K562 (cell line): ENCODE measurements at regions not wholly inside any gene's neighbourhood (a gene's known extent, or its start where the extent isn't known, plus 50 kb on each side); places are given as distances from the start of the nearest gene placed in this dataset.

Experiments used
- ATAC-seq: fragments of 200-7000 bp; cut with Tn5 transposase; 3 replicates; pipeline ENCODE4 v1.9.1; 2020; ENCODE audit warnings: moderate library complexity
- BruUV-seq: library from RNA; stranded (reverse); fragments of 400-500 nt; replicated peaks from 2 replicates; lab custom pipeline; 2021; lab: Mats Ljungman, UMichigan
- CTCF ChIA-PET: fragments of 300-600 bp; formaldehyde crosslinking; extraction: SDS; loops from one replicate; lab custom pipeline; 2021; ENCODE audit warnings: low intra/inter-chr PET ratio; lab: Yijun Ruan, JAX
- POLR2A ChIA-PET: fragments of 300-600, 350-650 bp; sonication (Branson Sonifier 250); formaldehyde crosslinking; extraction: SDS; loops from one replicate; lab custom pipeline; 2021; ENCODE audit warnings: antibody characterized with exemption, inconsistent platforms; lab: Yijun Ruan, JAX
- DNase-seq, 4 experiments: peaks; one replicate each; pipeline versions ENCODE4 v3.0.0 to v3.0.0-alpha.2; 2011 to 2018; ENCODE audit warnings: low spot score in 3 of 4, mixed read lengths in 3 of 4; ENCODE audit errors: extremely low read depth in 1 of 4
- FAIRE-seq: peaks from 2 replicates; lab custom pipeline; 2011; peaks lifted over from hg19 to GRCh38; lab: Jason Lieb, UNC
- H2AFZ ChIP-seq: 2 replicates; pipeline ENCODE4 v1.6.0; 2011; ENCODE audit warnings: low read depth, low read length, control low read depth, inconsistent platforms
- H3K27ac ChIP-seq: fragments of 200-600 bp; 3 replicates; pipeline ENCODE4 v1.8.0; 2011; ENCODE audit warnings: low read depth, mild to moderate bottlenecking, control low read depth, inconsistent platforms, low read length, moderate library complexity, mixed read lengths; ENCODE audit errors: extremely low read depth
- H3K27me3 ChIP-seq, 2 experiments: fragments of 300-600 bp in 1 of 2; 2 replicates in 1 of 2; 3 replicates in 1 of 2; pipeline versions ENCODE4 v1.6.0 to v1.8.0; 2011; ENCODE audit warnings: inconsistent platforms in 2 of 2, low read length in 2 of 2, mild to moderate bottlenecking in 1 of 2, mixed read lengths in 1 of 2, moderate library complexity in 1 of 2; ENCODE audit not compliant: control insufficient read depth in 2 of 2, insufficient read depth in 2 of 2
- H3K36me3 ChIP-seq: fragments of 300-600 bp; 3 replicates; pipeline ENCODE4 v1.8.0; 2011; ENCODE audit warnings: mild to moderate bottlenecking, low read length, inconsistent platforms; ENCODE audit not compliant: control insufficient read depth, insufficient read depth
- H3K4me1 ChIP-seq, 2 experiments: fragments of 200-600 bp in 1 of 2; replicated peaks in 1 of 2; 2 replicates in 1 of 2; 3 replicates in 1 of 2; pipeline versions ENCODE4 v1.5.1 to v1.8.0; 2011; ENCODE audit warnings: inconsistent platforms in 2 of 2, low read length in 2 of 2, mild to moderate bottlenecking in 1 of 2, mixed read lengths in 1 of 2, moderate library complexity in 1 of 2; ENCODE audit not compliant: control insufficient read depth in 2 of 2, insufficient read depth in 2 of 2
- H3K4me2 ChIP-seq: 2 replicates; pipeline ENCODE4 v1.6.1; 2011; ENCODE audit warnings: low read length, control low read depth, inconsistent platforms, mixed read lengths; ENCODE audit not compliant: insufficient read depth
- H3K4me3 ChIP-seq: fragments of 200-600 bp; sonication (generic), shearing (Covaris generic); 2 replicates; pipeline ENCODE4 v1.5.1; 2016; ENCODE audit warnings: control low read depth, inconsistent platforms
- H3K79me2 ChIP-seq: fragments of 200-600 bp; 3 replicates; pipeline ENCODE4 v1.8.0; 2011; ENCODE audit warnings: low read length, inconsistent platforms; ENCODE audit not compliant: control insufficient read depth, insufficient read depth
- H3K9ac ChIP-seq, 2 experiments: 2 replicates each; pipeline versions ENCODE4 v1.6.0 to v1.6.1; 2011; ENCODE audit warnings: low read depth in 2 of 2, low read length in 2 of 2, control low read depth in 1 of 2, inconsistent platforms in 1 of 2, mild to moderate bottlenecking in 1 of 2, mixed read lengths in 1 of 2; ENCODE audit not compliant: insufficient read depth in 1 of 2
- H3K9me1 ChIP-seq: one replicate; pipeline ENCODE4 v1.6.0; 2011; ENCODE audit warnings: inconsistent platforms, mild to moderate bottlenecking, low read length, moderate library complexity; ENCODE audit not compliant: control insufficient read depth, insufficient read depth
- H3K9me3 ChIP-seq: replicated peaks from 2 replicates; pipeline ENCODE4 v1.5.1; 2011; ENCODE audit warnings: low read depth, low read length, inconsistent platforms; ENCODE audit not compliant: control insufficient read depth, insufficient read depth
- H4K20me1 ChIP-seq: replicated peaks from 2 replicates; pipeline ENCODE4 v1.6.1; 2011; ENCODE audit warnings: low read length, inconsistent platforms, mixed read lengths; ENCODE audit not compliant: control insufficient read depth, insufficient read depth
- ELF4 ChIP-seq: fragments of 450-650 bp; formaldehyde crosslinking; IDR thresholded peaks from 2 replicates; pipeline ENCODE4 v1.4.0; 2022; ENCODE audit warnings: missing genetic modification characterization
- ESRRB ChIP-seq: fragments of 250-450 bp; sonication (Bioruptor Pico); IDR thresholded peaks from 2 replicates; pipeline ENCODE4 v1.5.0; 2020; ENCODE audit warnings: mild to moderate bottlenecking, moderate library complexity, borderline replicate concordance
- GMEB1 ChIP-seq: fragments of 250-450 bp; sonication (Bioruptor Pico); IDR thresholded peaks from 2 replicates; pipeline ENCODE4 v1.4.0; 2020; ENCODE audit warnings: mild to moderate bottlenecking
- MIER1 ChIP-seq: fragments of 450-650 bp; IDR thresholded peaks from 2 replicates; pipeline ENCODE4 v1.6.1; 2016; ENCODE audit warnings: antibody characterized with exemption, mild to moderate bottlenecking, low read depth
- NONO ChIP-seq, 2 experiments: fragments of 200-400 bp in 1 of 2; fragments of 450-650 bp in 1 of 2; formaldehyde crosslinking in 1 of 2; IDR thresholded peaks; 2 replicates each; pipeline ENCODE4 v1.6.1; 2017; ENCODE audit warnings: low read depth in 2 of 2, mild to moderate bottlenecking in 2 of 2, moderate library complexity in 2 of 2, low read length in 1 of 2
- SPI1 ChIP-seq: IDR thresholded peaks from 2 replicates; pipeline ENCODE4 v1.6.1; 2011; ENCODE audit warnings: low read depth, low read length, control low read depth, borderline replicate concordance
- WGBS: fragments of 100-300 bp; shearing (Covaris generic); methylation state at CpG from one replicate; pipeline ENCODE4 v1.1.6; 2016; ENCODE audit warnings: low coverage, mixed read lengths; ENCODE audit not compliant: insufficient coverage; ENCODE audit errors: missing lambda C conversion rate; 5-methylcytosine and 5-hydroxymethylcytosine counted together
- in situ Hi-C: fragments of 300-500 bp; cut with MboI; formaldehyde crosslinking; loops from 4 replicates; pipeline ENCODE4 v1.15.0; 2018; ENCODE audit warnings: inconsistent platforms, mixed read lengths
- intact Hi-C: fragments of 100-400 bp; cut with micrococcal nuclease; formaldehyde crosslinking; loops from 2 replicates; pipeline ENCODE4 v1.14.2; 2022
- TF ChIP-seq, protein P1 (sequence below): sonication (generic); formaldehyde crosslinking; IDR thresholded peaks from 2 replicates; pipeline ENCODE4 v1.8.0; 2022; ENCODE audit warnings: mild to moderate bottlenecking, missing genetic modification reagents

- ChIA-PET CTCF (no interaction called here), POLR2A (no interaction called here)
- Histone ChIP-seq H3K4me3 (no peak overlapping the region), H3K9ac (no peak overlapping the region), H3K36me3 (no peaks in the 10 kb centered on the region), H3K9me1 (peaks cover 2% of the 10 kb centered on the region), H2AFZ (no peak overlapping the region), H3K27me3 (peaks cover 33 to 65% of the 10 kb centered on the region in 2 experiments), H3K9me3 (no peaks in the 10 kb centered on the region), H3K4me1 (no peaks in the 10 kb centered on the region), H3K79me2 (no peaks in the 10 kb centered on the region), H3K27ac (no peak overlapping the region), H3K4me2 (no peak overlapping the region), H4K20me1 (0 out of 2 replicates have a peak, but pooled peaks cover 5% of the 10 kb centered on the region)
- 0% methylated on average over 1 of the region's 1 CpG for WGBS
- ATAC-seq (no peak), FAIRE-seq (no peak), DNase-seq (no peak)
- no TSS peak for BruUV-seq
- in situ Hi-C loops (no loop called here), intact Hi-C loops (no loop called here)
- TF ChIP-seq ELF4 (CRISPR knock-in tag), result no peak
- TF ChIP-seq ESRRB (CRISPR knock-in tag), result no peak
- no peak for TF ChIP-seq GMEB1
- TF ChIP-seq NONO (IDR thresholded peaks at IDR 0.05; ENCODE audit: low read depth in 2 of 2, low read length in 1 of 2), result no peak
- TF ChIP-seq SPI1, result no peak
- no peak for TF ChIP-seq MIER1
- TF ChIP-seq, protein P1, sequence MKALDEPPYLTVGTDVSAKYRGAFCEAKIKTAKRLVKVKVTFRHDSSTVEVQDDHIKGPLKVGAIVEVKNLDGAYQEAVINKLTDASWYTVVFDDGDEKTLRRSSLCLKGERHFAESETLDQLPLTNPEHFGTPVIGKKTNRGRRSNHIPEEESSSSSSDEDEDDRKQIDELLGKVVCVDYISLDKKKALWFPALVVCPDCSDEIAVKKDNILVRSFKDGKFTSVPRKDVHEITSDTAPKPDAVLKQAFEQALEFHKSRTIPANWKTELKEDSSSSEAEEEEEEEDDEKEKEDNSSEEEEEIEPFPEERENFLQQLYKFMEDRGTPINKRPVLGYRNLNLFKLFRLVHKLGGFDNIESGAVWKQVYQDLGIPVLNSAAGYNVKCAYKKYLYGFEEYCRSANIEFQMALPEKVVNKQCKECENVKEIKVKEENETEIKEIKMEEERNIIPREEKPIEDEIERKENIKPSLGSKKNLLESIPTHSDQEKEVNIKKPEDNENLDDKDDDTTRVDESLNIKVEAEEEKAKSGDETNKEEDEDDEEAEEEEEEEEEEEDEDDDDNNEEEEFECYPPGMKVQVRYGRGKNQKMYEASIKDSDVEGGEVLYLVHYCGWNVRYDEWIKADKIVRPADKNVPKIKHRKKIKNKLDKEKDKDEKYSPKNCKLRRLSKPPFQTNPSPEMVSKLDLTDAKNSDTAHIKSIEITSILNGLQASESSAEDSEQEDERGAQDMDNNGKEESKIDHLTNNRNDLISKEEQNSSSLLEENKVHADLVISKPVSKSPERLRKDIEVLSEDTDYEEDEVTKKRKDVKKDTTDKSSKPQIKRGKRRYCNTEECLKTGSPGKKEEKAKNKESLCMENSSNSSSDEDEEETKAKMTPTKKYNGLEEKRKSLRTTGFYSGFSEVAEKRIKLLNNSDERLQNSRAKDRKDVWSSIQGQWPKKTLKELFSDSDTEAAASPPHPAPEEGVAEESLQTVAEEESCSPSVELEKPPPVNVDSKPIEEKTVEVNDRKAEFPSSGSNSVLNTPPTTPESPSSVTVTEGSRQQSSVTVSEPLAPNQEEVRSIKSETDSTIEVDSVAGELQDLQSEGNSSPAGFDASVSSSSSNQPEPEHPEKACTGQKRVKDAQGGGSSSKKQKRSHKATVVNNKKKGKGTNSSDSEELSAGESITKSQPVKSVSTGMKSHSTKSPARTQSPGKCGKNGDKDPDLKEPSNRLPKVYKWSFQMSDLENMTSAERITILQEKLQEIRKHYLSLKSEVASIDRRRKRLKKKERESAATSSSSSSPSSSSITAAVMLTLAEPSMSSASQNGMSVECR (CRISPR knock-in tag), result no peak
Measured at GRCh38 chr16:86786994-86787393, 208.6 kb downstream of the FOXL1 start.
